PC-3 (cell line): ENCODE measurements at regions not wholly inside any gene's neighbourhood (a gene's known extent, or its start where the extent isn't known, plus 50 kb on each side); places are given as distances from the start of the nearest gene placed in this dataset.

Experiments
- CTCF ChIP-seq: fragments of 300-600 bp; sonication (generic); conservative IDR thresholded peaks from 2 replicates; pipeline ENCODE4 v1.5.1; 2017; ENCODE audit warnings: antibody characterized with exemption, low read depth, mild to moderate bottlenecking, low read length
- EZH2 ChIP-seq: fragments of 300-600 bp; sonication (generic); IDR thresholded peaks from one replicate; pipeline ENCODE4 v1.6.1; 2017; ENCODE audit warnings: antibody characterized with exemption, mild to moderate bottlenecking, low read length; ENCODE audit not compliant: unreplicated experiment
- EZH2phosphoT487 ChIP-seq: fragments of 300-600 bp; sonication (generic); IDR thresholded peaks from 2 replicates; pipeline ENCODE4 v1.6.1; 2018; ENCODE audit warnings: mild to moderate bottlenecking, antibody characterized with exemption, low read length, borderline replicate concordance

GRCh38 chr20:6845141-6845540 lies 77.7 kb downstream of the BMP2 start:
- TF ChIP-seq CTCF (no peak), EZH2 (no peak), EZH2phosphoT487 (no peak)
